ENCODE measurements at regions not wholly inside any gene's neighbourhood (a gene's known extent, or its start where the extent isn't known, plus 50 kb on each side); places are given as distances from the start of the nearest gene placed in this dataset.
"Not testable (repeated sequence)": the region's sequence is repeated elsewhere in the genome, so short reads cannot be mapped to it uniquely, and the experiment has no call there.

DNA sequence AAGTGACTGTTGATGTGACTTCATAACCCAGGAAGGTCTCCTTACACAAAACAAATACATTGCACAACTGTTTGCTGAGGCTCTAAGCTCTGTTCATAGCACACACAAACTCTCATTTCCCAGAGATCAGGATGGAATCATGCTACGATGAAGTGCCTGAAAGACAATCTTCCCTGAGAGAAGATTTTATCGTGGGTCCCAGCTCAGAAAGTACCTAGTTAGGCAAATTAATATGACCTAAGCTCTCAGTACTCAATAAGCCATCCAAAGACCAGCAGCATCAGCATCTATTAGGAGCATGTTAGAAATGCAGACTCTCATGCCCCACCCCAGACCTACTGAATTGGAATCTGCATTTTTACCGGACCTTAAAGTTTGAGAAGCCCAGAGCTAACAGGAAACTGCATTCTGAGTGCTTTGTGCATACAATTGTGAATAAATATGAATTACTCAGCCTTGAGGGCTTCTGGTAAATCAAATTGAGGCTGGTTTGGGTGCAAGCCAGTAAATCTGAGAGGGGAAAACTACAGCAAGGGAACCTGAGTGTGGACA lies 161.5 kb upstream of the C2CD4B start:
- TF ChIP-seq, protein P1, sequence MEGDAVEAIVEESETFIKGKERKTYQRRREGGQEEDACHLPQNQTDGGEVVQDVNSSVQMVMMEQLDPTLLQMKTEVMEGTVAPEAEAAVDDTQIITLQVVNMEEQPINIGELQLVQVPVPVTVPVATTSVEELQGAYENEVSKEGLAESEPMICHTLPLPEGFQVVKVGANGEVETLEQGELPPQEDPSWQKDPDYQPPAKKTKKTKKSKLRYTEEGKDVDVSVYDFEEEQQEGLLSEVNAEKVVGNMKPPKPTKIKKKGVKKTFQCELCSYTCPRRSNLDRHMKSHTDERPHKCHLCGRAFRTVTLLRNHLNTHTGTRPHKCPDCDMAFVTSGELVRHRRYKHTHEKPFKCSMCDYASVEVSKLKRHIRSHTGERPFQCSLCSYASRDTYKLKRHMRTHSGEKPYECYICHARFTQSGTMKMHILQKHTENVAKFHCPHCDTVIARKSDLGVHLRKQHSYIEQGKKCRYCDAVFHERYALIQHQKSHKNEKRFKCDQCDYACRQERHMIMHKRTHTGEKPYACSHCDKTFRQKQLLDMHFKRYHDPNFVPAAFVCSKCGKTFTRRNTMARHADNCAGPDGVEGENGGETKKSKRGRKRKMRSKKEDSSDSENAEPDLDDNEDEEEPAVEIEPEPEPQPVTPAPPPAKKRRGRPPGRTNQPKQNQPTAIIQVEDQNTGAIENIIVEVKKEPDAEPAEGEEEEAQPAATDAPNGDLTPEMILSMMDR (IDR thresholded peaks at IDR 0.05; ENCODE audit: insufficient read depth, low read depth, low read length) = no peak
- Histone ChIP-seq H3K27me3 (ENCODE audit: control insufficient read depth, insufficient read depth, low read length) (no peaks in the 10 kb centered on the region), H3K4me3 (ENCODE audit: low read depth, low read length) (no peak overlapping the region), H3K36me3 (ENCODE audit: control insufficient read depth, insufficient read depth, low read length) (no peaks in the 10 kb centered on the region)
- DNase-seq (ENCODE audit: low read depth) = no peak
- ChIA-PET CTCF (interaction anchor here (1.1 kb wide), 1 partner anchor 19 kb away, joined by 3 read pairs; no protein-coding TSS in a partner anchor), POLR2A (no interaction called here)

DNA sequence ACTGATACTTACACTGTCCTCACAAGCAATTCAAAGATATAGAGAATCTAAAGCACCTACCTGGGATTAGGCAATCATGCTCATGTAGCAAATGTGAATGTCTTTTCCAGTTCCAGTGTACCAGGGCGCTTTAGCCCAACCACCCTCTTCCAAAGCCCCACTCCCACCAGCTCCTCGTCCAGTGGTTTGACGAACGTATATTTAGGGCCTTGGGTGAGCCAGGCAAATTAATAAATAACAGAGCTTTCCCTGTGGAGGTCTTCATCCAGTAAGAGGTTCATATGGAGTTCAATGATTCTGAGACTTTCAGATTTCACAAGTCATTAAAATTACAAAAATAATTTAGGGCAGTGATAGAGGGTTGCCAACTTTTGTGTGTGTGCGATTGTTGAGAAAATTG lies 162.3 kb upstream of the C2CD4B start:
- ChIA-PET POLR2A (no interaction called here), CTCF (interaction anchor here (1.5 kb wide), 1 partner anchor 20 kb away, joined by 4 read pairs; no protein-coding TSS in a partner anchor)
- Histone ChIP-seq H3K4me3 (ENCODE audit: low read depth, low read length) (no peak overlapping the region), H3K27me3 (ENCODE audit: control insufficient read depth, insufficient read depth, low read length) (no peaks in the 10 kb centered on the region), H3K36me3 (ENCODE audit: control insufficient read depth, insufficient read depth, low read length) (no peaks in the 10 kb centered on the region)
- DNase-seq (ENCODE audit: low read depth) = no peak
- TF ChIP-seq, protein P1 (IDR thresholded peaks at IDR 0.05; ENCODE audit: insufficient read depth, low read depth, low read length) = no peak

DNA sequence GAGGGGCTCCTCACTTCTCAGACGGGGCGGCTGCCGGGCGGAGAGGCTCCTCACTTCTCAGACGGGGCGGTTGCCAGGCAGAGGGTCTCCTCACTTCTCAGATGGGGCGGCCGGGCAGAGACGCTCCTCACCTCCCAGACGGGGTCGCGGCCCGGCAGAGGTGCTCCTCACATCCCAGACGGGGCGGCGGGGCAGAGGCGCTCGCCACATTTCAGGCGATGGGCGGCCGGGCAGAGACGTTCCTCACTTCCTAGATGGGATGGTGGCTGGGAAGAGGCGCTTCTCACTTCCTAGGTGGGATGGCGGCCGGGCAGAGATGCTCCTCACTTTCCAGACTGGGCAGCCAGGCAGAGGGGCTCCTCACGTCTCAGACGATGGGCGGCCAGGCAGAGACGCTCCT lies 167.4 kb upstream of the C2CD4B start:
- DNase-seq (ENCODE audit: low read depth); POLR2A ChIA-PET; H3K4me3 ChIP-seq (ENCODE audit: low read depth, low read length); H3K36me3 ChIP-seq (ENCODE audit: control insufficient read depth, insufficient read depth, low read length); H3K27me3 ChIP-seq (ENCODE audit: control insufficient read depth, insufficient read depth, low read length): not testable (repeated sequence)
- CTCF ChIA-PET = interaction anchor here (3.1 kb wide), 1 partner anchor 12 kb away, joined by 12 read pairs; no protein-coding TSS in a partner anchor

DNA sequence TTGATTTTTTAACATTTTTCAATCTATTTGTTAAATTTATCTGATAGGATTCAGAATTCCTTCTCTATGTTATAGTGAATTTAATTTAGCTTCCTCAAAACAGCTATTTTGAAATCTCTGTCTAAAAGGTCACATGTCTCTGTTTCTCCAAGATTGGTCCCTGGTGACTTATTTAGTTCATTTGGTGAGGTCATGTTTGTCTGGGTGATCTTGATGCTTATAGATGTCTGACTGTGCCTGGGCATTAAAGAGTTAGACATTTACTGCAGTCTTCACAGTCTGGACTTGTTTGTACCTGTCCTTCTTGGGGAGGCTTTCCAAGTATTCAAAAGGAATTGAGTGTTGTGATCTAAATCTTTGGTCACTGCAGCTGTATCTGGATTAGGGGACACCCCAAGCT lies 169.5 kb upstream of the C2CD4B start:
- ChIA-PET CTCF (interaction anchor here (3.1 kb wide), 1 partner anchor 10 kb away, joined by 12 read pairs; no protein-coding TSS in a partner anchor), POLR2A (no interaction called here)

DNA sequence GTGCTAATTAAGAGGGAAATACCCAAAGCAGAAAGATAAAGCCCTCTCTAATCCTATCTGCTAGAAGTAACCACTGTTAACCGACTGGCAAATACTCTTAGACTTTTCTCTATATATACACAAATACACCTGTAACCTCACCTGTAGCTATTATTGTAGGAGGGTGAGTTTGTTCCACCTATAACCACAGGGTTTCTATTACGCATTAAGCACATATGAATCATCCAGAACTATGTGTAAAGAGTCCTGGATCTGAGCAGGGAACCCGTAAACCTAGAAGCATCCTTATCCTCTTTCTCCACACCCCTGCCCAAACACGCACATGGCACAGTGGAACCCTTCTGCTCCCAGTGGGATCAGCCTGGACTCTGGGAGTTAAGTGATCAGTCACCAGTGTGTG lies 172.8 kb upstream of the C2CD4B start:
- Histone ChIP-seq H3K27me3 (ENCODE audit: control insufficient read depth, insufficient read depth, low read length) (peaks cover 2% of the 10 kb centered on the region; the same call in 1 of the 2 replicates), H3K4me3 (ENCODE audit: low read depth, low read length) (no peak overlapping the region), H3K36me3 (ENCODE audit: control insufficient read depth, insufficient read depth, low read length) (no peaks in the 10 kb centered on the region)
- no peak for DNase-seq (ENCODE audit: low read depth)
- CTCF ChIA-PET = interaction anchor here (1.1 to 1.3 kb wide), 2 partner anchors 8 to 17 kb away, joined by 3 read pairs; no protein-coding TSS in a partner anchor
- TF ChIP-seq, protein P1 (IDR thresholded peaks at IDR 0.05; ENCODE audit: insufficient read depth, low read depth, low read length) = no peak
- POLR2A ChIA-PET = no interaction called here

More for the DNA sequence above, 169.5 kb upstream of the C2CD4B start:
- DNase-seq (ENCODE audit: low read depth) = no peak
- Histone ChIP-seq H3K4me3 (ENCODE audit: low read depth, low read length) (no peak overlapping the region), H3K27me3 (ENCODE audit: control insufficient read depth, insufficient read depth, low read length) (peaks cover 2% of the 10 kb centered on the region; the same call in 1 of the 2 replicates), H3K36me3 (ENCODE audit: control insufficient read depth, insufficient read depth, low read length) (no peaks in the 10 kb centered on the region)
- TF ChIP-seq, protein P1 (IDR thresholded peaks at IDR 0.05; ENCODE audit: insufficient read depth, low read depth, low read length) = no peak

DNA sequence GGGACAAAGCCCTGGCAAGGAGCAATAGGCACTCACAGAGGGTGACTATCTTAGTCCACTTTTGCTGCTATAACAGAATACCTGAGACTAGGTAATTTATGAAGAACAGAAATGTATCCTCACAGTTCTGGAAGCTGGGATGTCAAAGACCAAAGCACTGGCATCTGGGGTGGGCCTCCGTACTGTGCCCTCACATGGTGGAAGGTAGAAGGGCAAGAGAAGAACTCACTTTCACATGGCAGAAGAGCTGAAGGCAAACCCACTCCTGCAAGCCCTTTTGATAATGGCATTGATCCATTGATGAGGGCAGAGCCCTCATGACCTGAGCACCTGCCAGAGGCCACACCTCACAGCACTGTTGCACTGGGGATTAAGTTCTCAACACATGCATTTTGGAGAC lies 173.4 kb upstream of the C2CD4B start:
- Histone ChIP-seq H3K27me3 (ENCODE audit: control insufficient read depth, insufficient read depth, low read length) (peaks cover 2% of the 10 kb centered on the region; the same call in 1 of the 2 replicates), H3K4me3 (ENCODE audit: low read depth, low read length) (no peak overlapping the region), H3K36me3 (ENCODE audit: control insufficient read depth, insufficient read depth, low read length) (no peaks in the 10 kb centered on the region)
- TF ChIP-seq, protein P1 (IDR thresholded peaks at IDR 0.05; ENCODE audit: insufficient read depth, low read depth, low read length) = no peak
- ChIA-PET POLR2A (no interaction called here), CTCF (interaction anchor here (1.1 kb wide), 1 partner anchor 32 kb away, joined by 3 read pairs; no protein-coding TSS in a partner anchor)
- DNase-seq (ENCODE audit: low read depth) = no peak
